ENCODE measurements at regions not wholly inside any gene's neighbourhood (a gene's known extent, or its start where the extent isn't known, plus 50 kb on each side); places are given as distances from the start of the nearest gene placed in this dataset.

DNA sequence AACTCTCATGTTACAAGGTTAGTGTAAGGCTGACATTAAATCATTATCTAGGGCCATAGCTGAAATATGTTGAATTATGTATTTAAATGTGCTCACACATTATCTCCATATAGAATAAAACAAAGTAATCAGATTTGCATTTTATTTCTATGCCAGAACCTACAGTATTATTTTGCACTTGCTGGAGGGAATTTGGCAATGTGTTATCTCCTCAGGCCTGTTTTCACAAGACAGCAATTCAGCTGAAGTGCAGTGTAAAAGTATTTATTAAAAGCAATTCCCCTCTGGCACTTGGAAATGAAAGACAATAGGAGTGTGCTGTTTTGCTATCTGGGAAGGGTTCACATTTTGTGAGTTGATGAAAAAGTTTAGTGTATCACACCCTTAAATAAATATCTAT lies 276.3 kb downstream of the DNAJB9 start:
- Histone ChIP-seq H2AFZ (ENCODE audit: low read length) (no peak overlapping the region), H3K36me3 (replicated peaks in 1 of 2; ENCODE audit: control insufficient read depth in 1 of 2, insufficient read depth in 2 of 2, low read length in 2 of 2) (no peaks in the 10 kb centered on the region), H4K20me1 (ENCODE audit: insufficient read depth, low read length) (no peaks in the 10 kb centered on the region), H3K9me3 (ENCODE audit: low read length) (no peaks in the 10 kb centered on the region), H3K27me3 (ENCODE audit: control insufficient read depth in 1 of 2, insufficient read depth in 2 of 2, low read length in 2 of 2) (no peaks in the 10 kb centered on the region), H3K4me1 (ENCODE audit: insufficient read depth, low read length) (no peaks in the 10 kb centered on the region), H3K4me2 (ENCODE audit: low read depth, low read length) (no peak overlapping the region), H3K27ac (ENCODE audit: extremely low read length, insufficient read depth, low read length) (no peak overlapping the region), H3K79me2 (ENCODE audit: insufficient read depth, low read length) (no peaks in the 10 kb centered on the region), H3K9ac (ENCODE audit: insufficient read depth, low read depth, low read length) (no peak overlapping the region), H3K4me3 (replicated peaks in 1 of 3; ENCODE audit: insufficient read depth in 1 of 3, low read depth in 2 of 3, low read length in 3 of 3) (no peak overlapping the region)
- CTCF ChIA-PET (ENCODE audit: low intra/inter-chr PET ratio, low total read pairs): no interaction called here
- BruUV-seq (replicated peaks): no TSS peak
- in situ Hi-C loops (cut with HindIII; ENCODE audit: extremely low pct_ligation_motif_present, low pct_unique_long_range_greater_than_20kb): no loop called here
- ATAC-seq: no peak
- POLR2A ChIA-PET: no interaction called here
- TF ChIP-seq BCL6 (CRISPR knock-in tag; IDR thresholded peaks at IDR 0.05) (no peak), NFKB2 (CRISPR knock-in tag; IDR thresholded peaks at IDR 0.05; ENCODE audit: borderline replicate concordance) (no peak), ZNF33B (CRISPR knock-in tag; IDR thresholded peaks at IDR 0.05) (no peak), SALL1 (CRISPR knock-in tag; IDR thresholded peaks at IDR 0.05) (no peak), NFRKB (IDR thresholded peaks at IDR 0.05) (no peak), NR2F1 (CRISPR knock-in tag; IDR thresholded peaks at IDR 0.05) (no peak), NR1H2 (CRISPR knock-in tag; IDR thresholded peaks at IDR 0.05; ENCODE audit: borderline replicate concordance, low read depth) (no peak), ZNF569 (CRISPR knock-in tag; IDR thresholded peaks at IDR 0.05; ENCODE audit: borderline replicate concordance) (no peak)
- TF ChIP-seq, protein P1, sequence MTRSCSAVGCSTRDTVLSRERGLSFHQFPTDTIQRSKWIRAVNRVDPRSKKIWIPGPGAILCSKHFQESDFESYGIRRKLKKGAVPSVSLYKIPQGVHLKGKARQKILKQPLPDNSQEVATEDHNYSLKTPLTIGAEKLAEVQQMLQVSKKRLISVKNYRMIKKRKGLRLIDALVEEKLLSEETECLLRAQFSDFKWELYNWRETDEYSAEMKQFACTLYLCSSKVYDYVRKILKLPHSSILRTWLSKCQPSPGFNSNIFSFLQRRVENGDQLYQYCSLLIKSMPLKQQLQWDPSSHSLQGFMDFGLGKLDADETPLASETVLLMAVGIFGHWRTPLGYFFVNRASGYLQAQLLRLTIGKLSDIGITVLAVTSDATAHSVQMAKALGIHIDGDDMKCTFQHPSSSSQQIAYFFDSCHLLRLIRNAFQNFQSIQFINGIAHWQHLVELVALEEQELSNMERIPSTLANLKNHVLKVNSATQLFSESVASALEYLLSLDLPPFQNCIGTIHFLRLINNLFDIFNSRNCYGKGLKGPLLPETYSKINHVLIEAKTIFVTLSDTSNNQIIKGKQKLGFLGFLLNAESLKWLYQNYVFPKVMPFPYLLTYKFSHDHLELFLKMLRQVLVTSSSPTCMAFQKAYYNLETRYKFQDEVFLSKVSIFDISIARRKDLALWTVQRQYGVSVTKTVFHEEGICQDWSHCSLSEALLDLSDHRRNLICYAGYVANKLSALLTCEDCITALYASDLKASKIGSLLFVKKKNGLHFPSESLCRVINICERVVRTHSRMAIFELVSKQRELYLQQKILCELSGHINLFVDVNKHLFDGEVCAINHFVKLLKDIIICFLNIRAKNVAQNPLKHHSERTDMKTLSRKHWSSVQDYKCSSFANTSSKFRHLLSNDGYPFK (CRISPR knock-in tag; IDR thresholded peaks at IDR 0.05; ENCODE audit: borderline replicate concordance): no peak
- TF ChIP-seq, protein P2, sequence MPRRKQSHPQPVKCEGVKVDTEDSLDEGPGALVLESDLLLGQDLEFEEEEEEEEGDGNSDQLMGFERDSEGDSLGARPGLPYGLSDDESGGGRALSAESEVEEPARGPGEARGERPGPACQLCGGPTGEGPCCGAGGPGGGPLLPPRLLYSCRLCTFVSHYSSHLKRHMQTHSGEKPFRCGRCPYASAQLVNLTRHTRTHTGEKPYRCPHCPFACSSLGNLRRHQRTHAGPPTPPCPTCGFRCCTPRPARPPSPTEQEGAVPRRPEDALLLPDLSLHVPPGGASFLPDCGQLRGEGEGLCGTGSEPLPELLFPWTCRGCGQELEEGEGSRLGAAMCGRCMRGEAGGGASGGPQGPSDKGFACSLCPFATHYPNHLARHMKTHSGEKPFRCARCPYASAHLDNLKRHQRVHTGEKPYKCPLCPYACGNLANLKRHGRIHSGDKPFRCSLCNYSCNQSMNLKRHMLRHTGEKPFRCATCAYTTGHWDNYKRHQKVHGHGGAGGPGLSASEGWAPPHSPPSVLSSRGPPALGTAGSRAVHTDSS (CRISPR knock-in tag; conservative IDR thresholded peaks at IDR 0.05): no peak
- DNase-seq (ENCODE audit: low spot score): no peak
- intact Hi-C loops (cut with micrococcal nuclease; ENCODE audit: unreplicated experiment): no loop called here
- FAIRE-seq: no peak
